RWPE2 (cell line): ENCODE measurements at regions not wholly inside any gene's neighbourhood (a gene's known extent, or its start where the extent isn't known, plus 50 kb on each side); places are given as distances from the start of the nearest gene placed in this dataset.
A peak's percentile ranks its signal among the peaks of the same experiment; 100 is the strongest.

Experiments used
- ATAC-seq: fragments of 200-7000 bp; cut with Tn5 transposase; 3 replicates; pipeline ENCODE4 v1.9.1; 2021; ENCODE audit warnings: low read depth
- DNase-seq: peaks from one replicate; pipeline ENCODE4 v3.0.0-alpha.2; 2020; ENCODE audit warnings: low spot score
- H3K27ac ChIP-seq: fragments of 450-650 bp; 2 replicates; pipeline ENCODE4 v1.5.1; 2017; ENCODE audit warnings: mild to moderate bottlenecking; ENCODE audit not compliant: poor library complexity, severe bottlenecking
- H3K27me3 ChIP-seq: fragments of 250-450 bp; sonication (Bioruptor Pico); 2 replicates; pipeline ENCODE4 v1.5.1; 2021; ENCODE audit warnings: mild to moderate bottlenecking, moderate library complexity; ENCODE audit not compliant: insufficient read depth, poor library complexity, severe bottlenecking
- H3K36me3 ChIP-seq: fragments of 250-450 bp; sonication (Bioruptor Pico); 2 replicates; pipeline ENCODE4 v1.5.1; 2020; ENCODE audit warnings: low read depth, mild to moderate bottlenecking, moderate library complexity
- H3K4me1 ChIP-seq: fragments of 250-450 bp; sonication (Bioruptor Pico); 2 replicates; pipeline ENCODE4 v1.5.1; 2021; ENCODE audit warnings: mild to moderate bottlenecking, moderate library complexity; ENCODE audit not compliant: insufficient read depth, poor library complexity, severe bottlenecking
- H3K4me3 ChIP-seq: fragments of 250-450 bp; sonication (Bioruptor Pico); 2 replicates; pipeline ENCODE4 v1.5.1; 2021; ENCODE audit warnings: mild to moderate bottlenecking, moderate library complexity; ENCODE audit not compliant: severe bottlenecking
- H3K9me3 ChIP-seq: fragments of 250-450 bp; sonication (Bioruptor Pico); 2 replicates; pipeline ENCODE4 v1.5.1; 2021; ENCODE audit warnings: mild to moderate bottlenecking, moderate library complexity; ENCODE audit not compliant: severe bottlenecking
- CTCF ChIP-seq: fragments of 450-650 bp; IDR thresholded peaks from one replicate; pipeline ENCODE4 v1.5.1; 2017; ENCODE audit warnings: mild to moderate bottlenecking, moderate library complexity; ENCODE audit not compliant: poor library complexity, severe bottlenecking

- ATAC-seq (no peak), DNase-seq (peak; percentile 13)
- H3K4me1 ChIP-seq, result peaks cover 17% of the 10 kb centered on the region
- no peak overlapping the region for H3K4me3 ChIP-seq
- H3K27me3 ChIP-seq, result no peaks in the 10 kb centered on the region
- peaks cover 32% of the 10 kb centered on the region for H3K36me3 ChIP-seq
- H3K9me3 ChIP-seq, result no peaks in the 10 kb centered on the region
- H3K27ac ChIP-seq, result no peak overlapping the region
- TF ChIP-seq CTCF, result no peak
Observed at GRCh38 chr18:46340716-46341115, 236.5 kb downstream of the HAUS1 start.

GRCh38 chr18:46341986-46342525 is 237.9 kb downstream of the HAUS1 start:
- no peak for DNase-seq

DNA sequence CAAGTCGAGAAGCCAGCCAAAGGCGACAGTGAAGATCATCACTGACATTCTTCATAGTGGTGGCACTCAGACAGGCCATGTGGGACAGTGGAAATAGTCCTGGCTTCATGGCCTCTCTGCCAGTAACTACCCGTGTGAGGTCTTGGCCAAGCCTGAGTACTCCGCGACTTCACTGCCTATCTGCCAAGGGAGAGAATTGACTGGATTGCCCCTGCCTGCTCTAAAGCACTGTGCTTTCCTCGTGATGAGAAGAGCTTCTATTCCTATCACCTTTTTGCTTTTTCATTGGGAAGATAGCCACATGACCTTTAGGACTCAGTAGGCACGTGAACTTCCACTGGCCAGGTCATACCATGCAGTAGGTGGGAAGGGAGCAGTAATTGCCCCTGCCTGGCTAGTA is 239.3 kb downstream of the HAUS1 start:
- TF ChIP-seq CTCF, result no peak
- Histone ChIP-seq H3K4me1 (no peaks in the 10 kb centered on the region), H3K27ac (peak overlapping the region; percentile 30), H3K27me3 (no peaks in the 10 kb centered on the region), H3K9me3 (no peaks in the 10 kb centered on the region), H3K4me3 (no peak overlapping the region), H3K36me3 (peaks cover 27% of the 10 kb centered on the region)
- ATAC-seq (no peak), DNase-seq (no peak)

More at GRCh38 chr18:46341986-46342525, 237.9 kb downstream of the HAUS1 start:
- no peak overlapping the region for H3K27ac ChIP-seq
- H3K4me1 ChIP-seq, result peaks cover 5% of the 10 kb centered on the region
- no peak overlapping the region for H3K4me3 ChIP-seq
- H3K36me3 ChIP-seq, result peaks cover 24% of the 10 kb centered on the region
- no peaks in the 10 kb centered on the region for H3K27me3 ChIP-seq
- no peaks in the 10 kb centered on the region for H3K9me3 ChIP-seq
- ATAC-seq, result no peak
- TF ChIP-seq CTCF, result no peak

GRCh38 chr18:46343931-46344372 is 239.8 kb downstream of the HAUS1 start:
- DNase-seq (no peak), ATAC-seq (peak; percentile 84)
- peak overlapping the region; percentile 30 for H3K27ac ChIP-seq
- no peaks in the 10 kb centered on the region for H3K27me3 ChIP-seq
- H3K4me3 ChIP-seq, result no peak overlapping the region
- H3K9me3 ChIP-seq, result no peaks in the 10 kb centered on the region
- peak; percentile 12 for TF ChIP-seq CTCF
- no peaks in the 10 kb centered on the region for H3K4me1 ChIP-seq
- H3K36me3 ChIP-seq, result peaks cover 26% of the 10 kb centered on the region

- Histone ChIP-seq H3K27me3 (no peaks in the 10 kb centered on the region), H3K9me3 (no peaks in the 10 kb centered on the region), H3K4me3 (no peak overlapping the region), H3K27ac (no peak overlapping the region), H3K36me3 (peaks cover 20% of the 10 kb centered on the region), H3K4me1 (no peaks in the 10 kb centered on the region)
- ATAC-seq, result no peak
- TF ChIP-seq CTCF, result no peak
- DNase-seq, result no peak
Observed at GRCh38 chr18:46344416-46345180, 240.4 kb downstream of the HAUS1 start.
